ENCODE measurements at regions not wholly inside any gene's neighbourhood (a gene's known extent, or its start where the extent isn't known, plus 50 kb on each side); places are given as distances from the start of the nearest gene placed in this dataset.

- H3K9me3 Mint-ChIP-seq (ENCODE audit: unreplicated experiment) = peaks cover 15% of the 10 kb centered on the region
- H3K36me3 Mint-ChIP-seq (ENCODE audit: insufficient read depth, unreplicated experiment) = no peaks in the 10 kb centered on the region
- no peak overlapping the region for H3K27ac Mint-ChIP-seq (ENCODE audit: low read depth, unreplicated experiment)
- DNase-seq (ENCODE audit: unreplicated experiment) = peak; percentile 14
- no TSS peak for BruUV-seq (replicated peaks)
- intact Hi-C loops (cut with micrococcal nuclease) = no loop called here
- no peaks in the 10 kb centered on the region for H3K27me3 Mint-ChIP-seq (ENCODE audit: insufficient read depth, unreplicated experiment)
- H3K4me1 Mint-ChIP-seq (ENCODE audit: insufficient read depth, unreplicated experiment) = no peaks in the 10 kb centered on the region
- TF ChIP-seq CTCF (IDR thresholded peaks at IDR 0.05; ENCODE audit: unreplicated experiment) = no peak
- POLR2A ChIA-PET = no interaction called here
- CTCF ChIA-PET = interaction anchor here (0.7 kb wide), 1 partner anchor 1987 kb away, joined by 5 read pairs; no protein-coding TSS in a partner anchor
- H3K4me3 Mint-ChIP-seq (ENCODE audit: unreplicated experiment) = no peak overlapping the region
Measured at GRCh38 chrX:122777766-122778165, 406.3 kb upstream of the GRIA3 start.

GRCh38 chrX:122783918-122784317 is 400.2 kb upstream of the GRIA3 start:
- CTCF ChIA-PET = no interaction called here
- Mint-ChIP-seq H3K4me1 (ENCODE audit: insufficient read depth, unreplicated experiment) (no peaks in the 10 kb centered on the region), H3K27ac (ENCODE audit: low read depth, unreplicated experiment) (no peak overlapping the region), H3K36me3 (ENCODE audit: insufficient read depth, unreplicated experiment) (no peaks in the 10 kb centered on the region), H3K27me3 (ENCODE audit: insufficient read depth, unreplicated experiment) (no peaks in the 10 kb centered on the region), H3K9me3 (ENCODE audit: unreplicated experiment) (peaks cover 15% of the 10 kb centered on the region), H3K4me3 (ENCODE audit: unreplicated experiment) (no peak overlapping the region)
- intact Hi-C loops (cut with micrococcal nuclease) = no loop called here
- POLR2A ChIA-PET = no interaction called here
- no TSS peak for BruUV-seq (replicated peaks)
- DNase-seq (ENCODE audit: unreplicated experiment) = no peak
- no peak for TF ChIP-seq CTCF (IDR thresholded peaks at IDR 0.05; ENCODE audit: unreplicated experiment)

GRCh38 chrX:122787231-122787630 is 396.8 kb upstream of the GRIA3 start:
- Mint-ChIP-seq H3K27ac (ENCODE audit: low read depth, unreplicated experiment) (no peak overlapping the region), H3K36me3 (ENCODE audit: insufficient read depth, unreplicated experiment) (no peaks in the 10 kb centered on the region), H3K9me3 (ENCODE audit: unreplicated experiment) (peaks cover 15% of the 10 kb centered on the region), H3K4me1 (ENCODE audit: insufficient read depth, unreplicated experiment) (no peaks in the 10 kb centered on the region), H3K4me3 (ENCODE audit: unreplicated experiment) (no peak overlapping the region), H3K27me3 (ENCODE audit: insufficient read depth, unreplicated experiment) (no peaks in the 10 kb centered on the region)
- CTCF ChIA-PET = no interaction called here
- no peak for DNase-seq (ENCODE audit: unreplicated experiment)
- no peak for TF ChIP-seq CTCF (IDR thresholded peaks at IDR 0.05; ENCODE audit: unreplicated experiment)
- intact Hi-C loops (cut with micrococcal nuclease) = no loop called here
- BruUV-seq (replicated peaks) = no TSS peak
- POLR2A ChIA-PET = no interaction called here

GRCh38 chrX:122788216-122788615 is 395.9 kb upstream of the GRIA3 start:
- POLR2A ChIA-PET = no interaction called here
- intact Hi-C loops (cut with micrococcal nuclease) = no loop called here
- peaks cover 15% of the 10 kb centered on the region for H3K9me3 Mint-ChIP-seq (ENCODE audit: unreplicated experiment)

More at GRCh38 chrX:122788216-122788615, 395.9 kb upstream of the GRIA3 start:
- TF ChIP-seq CTCF (IDR thresholded peaks at IDR 0.05; ENCODE audit: unreplicated experiment) = no peak
- no peaks in the 10 kb centered on the region for H3K36me3 Mint-ChIP-seq (ENCODE audit: insufficient read depth, unreplicated experiment)
- no peaks in the 10 kb centered on the region for H3K27me3 Mint-ChIP-seq (ENCODE audit: insufficient read depth, unreplicated experiment)
- CTCF ChIA-PET = no interaction called here
- no TSS peak for BruUV-seq (replicated peaks)
- no peak overlapping the region for H3K27ac Mint-ChIP-seq (ENCODE audit: low read depth, unreplicated experiment)
- H3K4me1 Mint-ChIP-seq (ENCODE audit: insufficient read depth, unreplicated experiment) = no peaks in the 10 kb centered on the region
- no peak for DNase-seq (ENCODE audit: unreplicated experiment)
- H3K4me3 Mint-ChIP-seq (ENCODE audit: unreplicated experiment) = no peak overlapping the region
